GM19035 (cell line): ENCODE measurements at regions not wholly inside any gene's neighbourhood (a gene's known extent, or its start where the extent isn't known, plus 50 kb on each side); places are given as distances from the start of the nearest gene placed in this dataset.

Experiments used
- ATAC-seq: cut with Tn5 transposase; IDR thresholded peaks from one replicate; pipeline ENCODE4 v1.9.1; 2021; ENCODE audit not compliant: unreplicated experiment

GRCh38 chr5:166493612-166494011, 1797.8 kb upstream of the WWC1 start:
- ATAC-seq: no peak

- ATAC-seq: no peak
Measured at GRCh38 chr5:166497496-166498104, 1793.8 kb upstream of the WWC1 start.

- ATAC-seq: no peak
Measured at GRCh38 chr5:166499447-166500240, 1791.8 kb upstream of the WWC1 start.

- ATAC-seq: no peak
Measured at GRCh38 chr5:166503506-166503905, 1787.9 kb upstream of the WWC1 start.

- no peak for ATAC-seq
Measured at GRCh38 chr5:166505067-166505466, 1786.4 kb upstream of the WWC1 start.

GRCh38 chr5:166505544-166505943, 1785.9 kb upstream of the WWC1 start:
- no peak for ATAC-seq

GRCh38 chr5:166507810-166508425, 1783.5 kb upstream of the WWC1 start:
- ATAC-seq: no peak

GRCh38 chr5:166509085-166509484, 1782.4 kb upstream of the WWC1 start:
- no peak for ATAC-seq

- ATAC-seq: no peak
Measured at GRCh38 chr5:166517976-166518375, 1773.5 kb upstream of the WWC1 start.

GRCh38 chr5:166523206-166523605, 1768.2 kb upstream of the WWC1 start:
- ATAC-seq: no peak

GRCh38 chr5:166529200-166529599, 1762.2 kb upstream of the WWC1 start:
- no peak for ATAC-seq

GRCh38 chr5:166532456-166533220, 1758.8 kb upstream of the WWC1 start:
- no peak for ATAC-seq

GRCh38 chr5:166535641-166536040, 1755.8 kb upstream of the WWC1 start:
- no peak for ATAC-seq

- ATAC-seq: no peak
Measured at GRCh38 chr5:166540156-166540555, 1751.3 kb upstream of the WWC1 start.

GRCh38 chr5:166551384-166551783, 1740.1 kb upstream of the WWC1 start:
- no peak for ATAC-seq

- ATAC-seq: no peak
Measured at GRCh38 chr5:166553778-166554177, 1737.7 kb upstream of the WWC1 start.

GRCh38 chr5:166561759-166562158, 1729.7 kb upstream of the WWC1 start:
- ATAC-seq: no peak

GRCh38 chr5:166562246-166562645, 1729.2 kb upstream of the WWC1 start:
- ATAC-seq: no peak

- ATAC-seq: no peak
Measured at GRCh38 chr5:166566725-166567124, 1724.7 kb upstream of the WWC1 start.

GRCh38 chr5:166570865-166571264, 1720.6 kb upstream of the WWC1 start:
- ATAC-seq: no peak

- ATAC-seq: no peak
Measured at GRCh38 chr5:166571668-166572067, 1719.8 kb upstream of the WWC1 start.
